ENCODE measurements at regions not wholly inside any gene's neighbourhood (a gene's known extent, or its start where the extent isn't known, plus 50 kb on each side); places are given as distances from the start of the nearest gene placed in this dataset.

DNA sequence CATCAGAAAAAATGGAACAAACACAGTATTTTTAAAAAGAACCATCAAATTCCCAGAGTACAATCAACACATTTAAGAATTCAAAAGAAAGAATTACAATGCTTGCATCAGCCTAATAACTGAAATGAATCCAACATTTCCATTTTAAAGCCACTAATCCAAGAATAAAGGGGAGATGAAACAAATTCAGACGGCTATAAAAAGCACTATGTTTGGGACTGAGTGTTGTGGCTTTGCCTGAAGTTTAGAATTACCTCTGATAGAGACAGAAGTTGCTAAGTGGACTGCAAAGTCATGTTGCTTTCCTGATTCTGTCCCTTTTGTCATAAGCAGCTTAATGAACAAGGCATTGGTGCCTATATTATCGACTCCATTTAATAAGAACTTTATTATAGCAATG is 135.4 kb upstream of the RGMB start:
- Histone ChIP-seq H3K18ac (ENCODE audit: extremely low read depth, low read length) (no peak overlapping the region), H2BK12ac (ENCODE audit: low read depth, low read length) (no peak overlapping the region), H2BK5ac (ENCODE audit: low read depth, low read length) (no peak overlapping the region), H4K91ac (replicated peaks; ENCODE audit: insufficient read length, low read length) (no peak overlapping the region), H3K23me2 (ENCODE audit: low read depth, low read length) (no peaks in the 10 kb centered on the region), H3K14ac (ENCODE audit: insufficient read length) (no peak overlapping the region), H3K4me1 (replicated peaks in 1 of 4; ENCODE audit: control insufficient read depth in 3 of 4, insufficient read depth in 4 of 4, low read length in 3 of 4) (peaks cover 0 to 7% (median 4%) of the 10 kb centered on the region in 4 experiments; a peak in 2 of 7 replicates), H3K9me3 (ENCODE audit: insufficient read depth in 2 of 2, low read depth in 1 of 2, low read length in 1 of 2) (no peaks in the 10 kb centered on the region), H2AFZ (ENCODE audit: low read length) (no peak overlapping the region), H3K4ac (replicated peaks; ENCODE audit: insufficient read length, low read depth, low read length) (no peak overlapping the region), H2BK20ac (ENCODE audit: low read length) (no peak overlapping the region), H2BK15ac (ENCODE audit: low read length) (no peak overlapping the region), H4K8ac (ENCODE audit: extremely low read depth, insufficient read depth, low read length) (no peak overlapping the region), H3K4me2 (ENCODE audit: insufficient read depth in 1 of 2, low read depth in 2 of 2, low read length in 2 of 2) (no peak overlapping the region; a peak in 1 of 4 replicates), H3K23ac (ENCODE audit: insufficient read length) (no peak overlapping the region), H2AK5ac (ENCODE audit: low read depth, low read length) (no peak overlapping the region), H3K79me1 (ENCODE audit: low read depth, low read length) (no peaks in the 10 kb centered on the region), H3K36me3 (ENCODE audit: control insufficient read depth in 2 of 4, insufficient read depth in 4 of 4, low read length in 3 of 4) (no peaks in the 10 kb centered on the region), H3K27ac (ENCODE audit: low read depth, low read length) (no peak overlapping the region), H3K27me3 (replicated peaks in 1 of 4; ENCODE audit: control insufficient read depth in 3 of 4, extremely low read depth in 1 of 4, insufficient read depth in 3 of 4, low read length in 3 of 4) (no peaks in the 10 kb centered on the region), H3K9ac (replicated peaks in 1 of 4; ENCODE audit: extremely low read depth in 1 of 4, low read depth in 3 of 4, low read length in 3 of 4) (no peak overlapping the region), H4K5ac (ENCODE audit: insufficient read length, low read depth, low read length) (no peak overlapping the region), H3K79me2 (ENCODE audit: control insufficient read depth in 1 of 2, insufficient read depth in 2 of 2, low read length in 2 of 2) (no peaks in the 10 kb centered on the region), H2BK120ac (replicated peaks; ENCODE audit: low read depth, low read length) (no peak overlapping the region), H3K4me3 (ENCODE audit: extremely low read depth in 1 of 4, insufficient read depth in 2 of 4, low read depth in 3 of 4, low read length in 4 of 4) (no peak overlapping the region), H3K56ac (replicated peaks; ENCODE audit: insufficient read length, low read depth, low read length) (no peak overlapping the region), H4K20me1 (replicated peaks in 1 of 2; ENCODE audit: control insufficient read depth in 1 of 2, insufficient read depth in 2 of 2, low read length in 2 of 2) (no peaks in the 10 kb centered on the region)
- no peak for FAIRE-seq
- DNase-seq (ENCODE audit: low read depth in 1 of 2, low spot score in 2 of 2), result no peak
- ChIA-PET CTCF (ENCODE audit: partially characterized antibody) (interaction anchor here (0.5 to 1.1 kb wide), 2 partner anchors 67 to 130 kb away, joined by 3 to 4 read pairs; no protein-coding TSS in a partner anchor), POLR2A (ENCODE audit: partially characterized antibody) (no interaction called here)
- TF ChIP-seq RNF2 (IDR thresholded peaks at IDR 0.05; ENCODE audit: borderline replicate concordance, low read depth, low read length, missing control alignments, poor library complexity, severe bottlenecking) (no peak), RFX5 (IDR thresholded peaks at IDR 0.05; ENCODE audit: borderline replicate concordance, low read depth, low read length) (no peak), SUZ12 (IDR thresholded peaks at IDR 0.05; ENCODE audit: low read length) (no peak)
- WGBS, 2 experiments (ENCODE audit: extremely low coverage in 1 of 2, insufficient coverage in 1 of 2, insufficient read length in 1 of 2, insufficient replicate concordance in 2 of 2, low coverage in 1 of 2, low lambda C conversion rate in 2 of 2, missing lambda C conversion rate in 1 of 2), result 89% methylated on average over 2 of the region's 2 CpGs; no CpG with 5 or more reads in 1 of the 2 experiments

Measured in H1 (cell line).